Activated naive CD4-positive, alpha-beta T cell treated with anti-CD3 and anti-CD28 coated beads for 36 hours (primary cell): ENCODE measurements at regions not wholly inside any gene's neighbourhood (a gene's known extent, or its start where the extent isn't known, plus 50 kb on each side); places are given as distances from the start of the nearest gene placed in this dataset.
"Not testable (repeated sequence)": the region's sequence is repeated elsewhere in the genome, so short reads cannot be mapped to it uniquely, and the experiment has no call there.

Experiments
- CTCF ChIA-PET: fragments of 350-600 bp; sonication (Branson Sonifier 250); formaldehyde crosslinking; loops from one replicate; lab custom pipeline; 2021; ENCODE audit warnings: antibody characterized with exemption; lab: Charles Lee
- DNase-seq: peaks from one replicate; pipeline ENCODE4 v3.0.0-alpha.2; 2020
- H3K27ac Mint-ChIP-seq: one replicate; pipeline ENCODE4 v1.8.0; 2021; ENCODE audit warnings: mild to moderate bottlenecking, mixed read lengths
- H3K27me3 Mint-ChIP-seq: one replicate; pipeline ENCODE4 v1.8.0; 2021; ENCODE audit warnings: low read depth, mixed read lengths
- H3K36me3 Mint-ChIP-seq: one replicate; pipeline ENCODE4 v1.8.0; 2021; ENCODE audit warnings: low read depth, mixed read lengths
- H3K4me1 Mint-ChIP-seq: one replicate; pipeline ENCODE4 v1.8.0; 2021; ENCODE audit warnings: low read depth, mixed read lengths
- H3K4me3 Mint-ChIP-seq: one replicate; pipeline ENCODE4 v1.8.0; 2021; ENCODE audit warnings: mild to moderate bottlenecking, moderate library complexity, mixed read lengths
- H3K9me3 Mint-ChIP-seq: one replicate; pipeline ENCODE4 v1.8.0; 2021; ENCODE audit warnings: mixed read lengths
- intact Hi-C: fragments of 100-400 bp; cut with micrococcal nuclease; formaldehyde crosslinking; loops from one replicate; pipeline ENCODE4 v1.15.1; 2023

DNA sequence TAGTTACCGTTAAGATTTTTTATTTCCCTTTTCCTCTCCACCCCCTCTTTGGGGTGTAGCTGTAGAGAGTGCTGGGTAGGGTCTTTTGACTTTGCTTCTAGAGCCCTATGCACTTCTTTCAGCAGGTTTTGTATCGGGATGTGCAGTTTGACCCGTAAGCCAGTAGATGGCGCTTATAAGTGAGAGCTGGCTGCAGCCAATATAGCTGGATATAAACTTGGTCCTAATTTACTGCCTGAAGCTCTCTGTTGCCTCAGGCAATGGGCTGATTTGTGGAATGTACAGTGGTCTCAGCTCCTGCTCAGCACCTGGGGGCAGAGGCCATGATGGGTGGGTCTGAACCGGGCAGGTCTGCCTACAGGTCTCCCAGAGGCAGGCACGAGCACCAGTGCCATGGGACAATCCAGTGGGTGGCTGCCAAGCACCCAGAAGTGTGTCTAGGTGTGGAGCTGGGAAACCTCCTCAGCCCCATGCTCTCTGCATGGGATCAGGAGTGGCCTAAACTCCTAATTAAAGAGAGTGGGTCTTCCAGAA, 146.5 kb downstream of the SPANXN1 start:
- no peaks in the 10 kb centered on the region for H3K4me1 Mint-ChIP-seq
- H3K4me3 Mint-ChIP-seq = no peak overlapping the region
- CTCF ChIA-PET = interaction anchor here (1.1 kb wide), 1 partner anchor 10 kb away, joined by 3 read pairs; no protein-coding TSS in a partner anchor
- DNase-seq = no peak
- H3K9me3 Mint-ChIP-seq = peaks cover 4% of the 10 kb centered on the region
- intact Hi-C loops = no loop called here
- H3K27me3 Mint-ChIP-seq = no peaks in the 10 kb centered on the region
- no peak overlapping the region for H3K27ac Mint-ChIP-seq
- no peaks in the 10 kb centered on the region for H3K36me3 Mint-ChIP-seq

DNA sequence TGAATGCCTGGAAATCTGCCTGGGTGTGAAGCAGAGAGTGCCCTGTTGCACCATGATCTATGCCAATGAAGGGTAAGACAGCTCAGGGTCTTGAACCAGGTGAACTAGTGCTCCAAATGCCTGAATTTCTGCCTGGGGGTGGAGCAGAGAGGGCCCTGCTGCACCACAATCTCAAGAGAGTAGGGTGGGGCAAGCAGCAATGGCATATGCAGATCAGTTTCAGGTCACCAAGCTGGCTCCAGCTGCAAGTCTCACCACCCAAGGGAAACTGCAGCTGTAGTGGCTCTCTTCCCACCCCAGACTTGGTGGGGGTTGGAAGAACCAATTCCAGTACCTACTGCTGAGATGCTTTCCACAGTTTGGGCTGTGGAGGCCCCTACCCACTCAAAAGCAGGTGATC, 147.0 kb downstream of the SPANXN1 start:
- no peak for DNase-seq
- Mint-ChIP-seq H3K27me3 (no peaks in the 10 kb centered on the region), H3K4me3 (no peak overlapping the region), H3K36me3 (no peaks in the 10 kb centered on the region), H3K4me1 (no peaks in the 10 kb centered on the region), H3K27ac (no peak overlapping the region), H3K9me3 (peaks cover 4% of the 10 kb centered on the region)
- intact Hi-C loops = no loop called here
- CTCF ChIA-PET = no interaction called here

DNA sequence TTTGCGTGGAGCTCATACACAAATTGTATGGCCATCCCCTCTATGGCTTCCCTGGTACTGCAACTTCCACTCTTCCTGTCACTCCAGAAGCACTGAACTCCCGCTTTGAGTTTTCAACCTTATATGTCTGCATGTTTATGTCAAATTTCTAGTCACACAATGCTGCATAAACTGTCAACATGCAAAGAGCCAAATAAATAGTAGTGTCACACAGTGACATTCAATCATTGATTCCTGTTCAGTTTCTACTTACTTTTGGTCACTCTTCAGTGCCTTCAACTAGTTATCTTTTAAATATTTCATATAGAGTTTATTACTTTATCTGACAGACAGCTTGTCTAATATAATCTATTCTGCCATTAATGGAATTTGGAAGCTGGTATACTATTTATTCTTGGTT, 149.3 kb downstream of the SPANXN1 start:
- no peaks in the 10 kb centered on the region for H3K4me1 Mint-ChIP-seq
- no peak for DNase-seq
- no peak overlapping the region for H3K27ac Mint-ChIP-seq
- H3K9me3 Mint-ChIP-seq = peaks cover 4% of the 10 kb centered on the region
- no peaks in the 10 kb centered on the region for H3K27me3 Mint-ChIP-seq
- intact Hi-C loops = no loop called here
- H3K36me3 Mint-ChIP-seq = no peaks in the 10 kb centered on the region
- H3K4me3 Mint-ChIP-seq = no peak overlapping the region
- CTCF ChIA-PET = no interaction called here

DNA sequence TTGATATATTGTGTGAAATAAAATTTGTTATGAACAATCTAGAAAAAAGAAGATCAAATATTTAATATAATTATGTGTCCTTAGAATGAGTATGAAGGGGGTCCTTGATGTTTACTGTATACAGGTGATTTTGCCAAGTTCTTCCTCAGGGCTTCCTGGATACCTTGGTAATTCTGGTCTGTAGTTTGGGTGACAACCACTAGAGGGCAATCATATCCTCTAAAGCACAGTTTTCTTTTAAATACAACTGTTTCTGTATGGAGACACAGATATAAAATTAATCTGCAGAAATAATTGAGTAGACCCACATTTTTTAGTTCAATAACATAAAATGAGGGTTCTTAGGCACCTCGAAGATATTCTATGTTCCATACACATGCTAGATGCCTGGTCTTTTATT, 157.7 kb downstream of the SPANXN1 start:
- Mint-ChIP-seq H3K4me1 (no peaks in the 10 kb centered on the region), H3K27me3 (no peaks in the 10 kb centered on the region), H3K36me3 (no peaks in the 10 kb centered on the region), H3K4me3 (no peak overlapping the region), H3K27ac (no peak overlapping the region), H3K9me3 (no peaks in the 10 kb centered on the region)
- intact Hi-C loops = no loop called here
- peak; percentile 5 for DNase-seq
- CTCF ChIA-PET = no interaction called here

DNA sequence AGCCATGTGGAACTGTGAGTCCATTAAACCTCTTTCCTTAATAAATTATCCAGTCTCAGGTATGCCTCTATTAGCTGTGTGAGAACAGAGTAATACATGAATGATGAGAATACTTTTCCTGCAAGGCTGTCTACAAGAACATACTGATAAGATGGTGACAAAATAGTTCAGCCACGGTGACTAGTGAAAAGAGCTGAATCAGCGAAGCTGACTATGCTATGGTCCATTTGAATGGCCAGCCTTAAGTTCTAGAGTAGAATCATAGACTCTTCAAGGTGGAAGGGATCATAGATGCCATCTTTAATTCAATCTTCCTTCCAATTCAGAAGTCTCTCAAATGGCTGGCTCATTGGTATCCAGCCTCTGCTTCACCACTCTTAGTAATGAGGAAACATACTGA, 163.3 kb downstream of the SPANXN1 start:
- H3K36me3 Mint-ChIP-seq = no peaks in the 10 kb centered on the region
- CTCF ChIA-PET = no interaction called here
- H3K4me1 Mint-ChIP-seq = no peaks in the 10 kb centered on the region
- H3K27me3 Mint-ChIP-seq = no peaks in the 10 kb centered on the region
- intact Hi-C loops = no loop called here
- DNase-seq = no peak
- H3K27ac Mint-ChIP-seq = no peak overlapping the region
- no peak overlapping the region for H3K4me3 Mint-ChIP-seq
- H3K9me3 Mint-ChIP-seq = no peaks in the 10 kb centered on the region

DNA sequence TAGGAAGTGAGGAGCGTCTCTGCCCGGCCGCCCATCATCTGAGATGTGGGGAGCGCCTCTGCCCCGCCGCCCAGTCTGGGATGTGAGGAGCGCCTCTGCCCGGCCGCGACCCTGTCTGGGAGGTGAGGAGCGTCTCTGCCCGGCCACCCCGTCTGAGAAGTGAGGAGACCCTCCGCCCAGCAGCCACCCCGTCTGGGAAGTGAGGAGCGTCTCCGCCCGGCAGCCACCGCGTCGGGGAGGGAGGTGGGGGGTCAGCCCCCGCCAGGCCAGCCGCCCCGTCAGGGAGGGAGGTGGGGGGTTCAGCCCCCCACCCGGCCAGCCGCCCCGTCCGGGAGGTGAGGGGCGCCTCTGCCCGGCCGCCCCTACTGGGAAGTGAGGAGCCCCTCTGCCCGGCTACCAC, 188.9 kb downstream of the SPANXN1 start:
- intact Hi-C loops, H3K27me3 Mint-ChIP-seq, H3K4me3 Mint-ChIP-seq, H3K36me3 Mint-ChIP-seq, CTCF ChIA-PET, H3K9me3 Mint-ChIP-seq, H3K27ac Mint-ChIP-seq, H3K4me1 Mint-ChIP-seq, DNase-seq: not testable (repeated sequence)

DNA sequence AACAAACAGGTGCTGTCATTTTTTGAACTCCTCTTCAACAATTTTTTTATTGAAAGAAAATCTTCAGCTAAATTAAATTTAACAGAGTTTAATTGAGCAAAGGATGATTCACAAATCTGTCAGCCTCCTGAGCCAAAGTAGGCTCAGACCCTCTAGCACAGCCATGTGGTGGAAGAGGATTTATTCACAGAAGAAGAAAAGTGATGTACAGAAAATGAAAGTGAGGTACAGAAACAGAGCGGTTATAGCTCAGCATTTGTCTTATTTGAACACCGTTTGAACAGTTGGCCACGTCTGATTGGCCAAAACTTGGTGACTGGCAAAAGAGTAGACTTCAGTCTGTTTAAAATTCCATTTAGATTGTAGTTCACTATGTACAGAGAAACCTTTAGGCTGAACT, 217.3 kb downstream of the SPANXN1 start:
- H3K4me1 Mint-ChIP-seq = no peaks in the 10 kb centered on the region
- H3K27me3 Mint-ChIP-seq = no peaks in the 10 kb centered on the region
- intact Hi-C loops = no loop called here
- CTCF ChIA-PET = no interaction called here
- H3K4me3 Mint-ChIP-seq = no peak overlapping the region
- H3K36me3 Mint-ChIP-seq = no peaks in the 10 kb centered on the region
- no peaks in the 10 kb centered on the region for H3K9me3 Mint-ChIP-seq
- DNase-seq = no peak
- H3K27ac Mint-ChIP-seq = no peak overlapping the region

DNA sequence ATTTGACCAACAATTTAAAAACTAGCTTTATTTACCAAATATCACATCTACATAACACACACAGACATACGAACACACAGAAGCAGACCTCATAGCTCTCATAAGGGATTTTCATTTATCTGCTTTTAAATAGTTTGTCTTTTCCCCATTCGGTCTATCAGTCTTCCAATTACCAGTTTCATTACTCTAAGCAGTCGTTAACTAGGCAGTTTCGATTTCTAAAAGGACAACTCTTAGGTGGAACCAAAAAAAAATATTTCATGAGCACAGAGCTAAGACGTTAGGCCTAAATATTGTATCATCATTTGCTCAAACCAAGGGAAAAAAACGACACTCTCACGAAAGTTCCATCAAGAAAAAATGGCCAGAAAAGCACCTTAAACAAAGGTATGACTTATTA, 228.4 kb downstream of the SPANXN1 start:
- Mint-ChIP-seq H3K27ac (no peak overlapping the region), H3K4me3 (no peak overlapping the region), H3K4me1 (no peaks in the 10 kb centered on the region), H3K36me3 (no peaks in the 10 kb centered on the region), H3K9me3 (no peaks in the 10 kb centered on the region), H3K27me3 (no peaks in the 10 kb centered on the region)
- CTCF ChIA-PET = no interaction called here
- intact Hi-C loops = no loop called here
- no peak for DNase-seq

DNA sequence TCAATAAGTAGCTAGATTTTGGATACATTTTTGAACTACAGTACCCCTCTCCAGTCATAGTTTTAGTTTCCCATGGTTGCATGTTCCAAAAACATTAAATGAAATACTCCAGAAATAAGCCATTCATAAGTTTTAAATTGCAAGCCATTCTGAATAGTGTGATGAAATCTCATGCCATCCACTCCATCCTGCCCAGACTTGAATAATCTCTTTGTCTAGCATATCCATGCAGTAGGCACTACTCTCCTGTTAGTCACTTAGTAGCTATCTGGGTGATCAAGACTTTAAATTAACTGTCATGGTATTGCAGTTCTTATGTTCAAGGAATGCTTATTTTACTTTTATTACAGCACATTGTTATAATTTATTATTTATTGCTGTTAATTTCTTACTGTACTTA, 237.4 kb downstream of the SPANXN1 start:
- CTCF ChIA-PET = no interaction called here
- H3K36me3 Mint-ChIP-seq = no peaks in the 10 kb centered on the region
- no peaks in the 10 kb centered on the region for H3K27me3 Mint-ChIP-seq
- DNase-seq = no peak
- intact Hi-C loops = no loop called here
- H3K4me1 Mint-ChIP-seq = no peaks in the 10 kb centered on the region
- H3K9me3 Mint-ChIP-seq = no peaks in the 10 kb centered on the region
- no peak overlapping the region for H3K27ac Mint-ChIP-seq
- H3K4me3 Mint-ChIP-seq = no peak overlapping the region

DNA sequence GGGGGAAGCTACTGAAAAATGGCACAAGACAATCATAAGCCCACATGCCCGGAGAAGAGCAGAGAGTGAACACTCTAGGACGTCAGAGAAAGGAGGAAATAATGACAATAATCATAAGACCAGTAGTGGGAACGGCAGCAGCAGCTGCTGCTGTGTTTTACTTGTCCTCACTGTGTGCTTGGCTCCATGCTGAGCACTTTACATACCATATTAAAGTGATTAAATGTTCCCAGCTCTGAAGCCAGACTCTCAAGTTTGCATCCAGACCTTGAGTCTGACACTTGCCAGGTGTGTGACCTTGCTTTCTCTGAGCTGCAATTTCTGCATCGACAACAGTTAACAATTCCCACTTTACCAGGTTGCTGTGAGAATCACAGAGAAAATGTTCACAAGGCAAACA, 255.4 kb downstream of the SPANXN1 start:
- Mint-ChIP-seq H3K4me3 (no peak overlapping the region), H3K27me3 (no peaks in the 10 kb centered on the region), H3K27ac (no peak overlapping the region), H3K4me1 (no peaks in the 10 kb centered on the region), H3K9me3 (peaks cover 2% of the 10 kb centered on the region), H3K36me3 (no peaks in the 10 kb centered on the region)
- intact Hi-C loops = no loop called here
- DNase-seq = no peak
- CTCF ChIA-PET = no interaction called here

DNA sequence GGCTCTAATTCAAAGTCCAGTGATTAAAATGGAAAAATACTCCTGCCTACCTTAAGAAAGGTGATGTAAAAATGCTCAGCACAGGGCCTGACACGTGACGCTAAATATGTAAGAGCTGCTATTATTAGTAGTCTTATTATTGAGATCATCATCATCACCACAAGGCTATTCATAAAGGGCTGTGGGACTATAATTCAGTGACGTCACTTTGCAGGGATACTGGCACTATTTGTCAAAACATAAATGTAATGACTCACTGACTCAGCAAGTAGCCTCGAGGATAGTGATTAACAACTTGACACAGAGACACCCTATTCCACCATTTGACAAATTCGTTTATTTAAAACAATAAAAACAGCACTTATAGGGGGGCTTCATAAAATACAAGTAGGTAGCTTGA, 258.9 kb downstream of the SPANXN1 start:
- Mint-ChIP-seq H3K27ac (no peak overlapping the region), H3K4me1 (no peaks in the 10 kb centered on the region), H3K36me3 (no peaks in the 10 kb centered on the region), H3K9me3 (peaks cover 3% of the 10 kb centered on the region), H3K27me3 (no peaks in the 10 kb centered on the region), H3K4me3 (no peak overlapping the region)
- intact Hi-C loops = no loop called here
- no peak for DNase-seq
- CTCF ChIA-PET = no interaction called here

DNA sequence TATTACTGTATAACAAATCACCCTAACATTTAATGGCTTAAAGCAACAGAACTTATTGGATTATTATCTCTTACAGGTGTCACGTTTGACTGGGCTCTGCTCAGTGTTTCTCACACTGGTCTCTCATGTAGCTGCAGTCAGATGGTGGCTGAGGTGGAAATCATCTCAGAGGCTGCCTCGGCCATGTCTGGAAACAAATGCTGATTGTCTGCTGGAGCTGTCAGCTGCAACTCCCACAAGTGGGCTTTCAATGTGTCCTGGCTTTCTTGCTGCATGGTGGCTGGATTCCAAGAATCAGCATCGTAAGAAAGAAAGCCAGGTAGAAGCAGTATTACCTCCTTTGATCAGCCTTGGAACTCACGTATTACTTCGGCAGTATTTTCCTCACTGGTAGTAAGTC, 277.6 kb downstream of the SPANXN1 start:
- H3K4me1 Mint-ChIP-seq = no peaks in the 10 kb centered on the region
- CTCF ChIA-PET = no interaction called here

DNA sequence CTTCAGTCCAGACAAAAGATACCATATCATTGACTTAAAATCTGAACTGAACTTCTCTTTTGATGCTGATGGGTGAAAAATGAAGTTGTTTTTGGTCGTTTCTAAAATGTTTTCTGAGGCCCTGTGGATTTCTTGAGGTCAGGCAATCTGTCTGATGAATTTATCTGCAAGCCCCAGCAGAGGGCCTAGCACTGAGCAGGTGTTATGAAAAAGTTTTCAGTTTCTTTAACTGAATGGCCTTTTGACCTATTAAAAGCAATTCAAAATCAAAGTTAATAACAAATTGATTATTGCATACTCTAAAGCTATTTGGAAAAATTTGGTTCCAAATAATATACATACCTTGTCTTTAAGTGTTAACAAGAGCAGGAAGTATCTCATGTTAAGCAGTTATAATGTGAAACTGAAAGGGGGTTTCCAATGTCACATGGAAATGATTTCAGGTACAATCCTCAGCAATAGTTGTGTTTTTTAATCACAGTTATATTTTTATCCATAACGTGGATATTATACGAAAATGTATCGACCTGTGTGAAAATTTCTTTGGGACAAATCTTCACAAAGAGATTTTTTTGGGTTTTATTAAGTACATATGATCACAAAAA, 285.0 kb downstream of the SPANXN1 start:
- intact Hi-C loops = no loop called here
- Mint-ChIP-seq H3K27me3 (no peaks in the 10 kb centered on the region), H3K4me1 (no peaks in the 10 kb centered on the region), H3K4me3 (no peak overlapping the region), H3K36me3 (no peaks in the 10 kb centered on the region), H3K9me3 (peaks cover 2% of the 10 kb centered on the region), H3K27ac (no peak overlapping the region)
- no peak for DNase-seq
- CTCF ChIA-PET = no interaction called here

More for the DNA sequence above, 277.6 kb downstream of the SPANXN1 start:
- H3K9me3 Mint-ChIP-seq = no peaks in the 10 kb centered on the region
- no peak for DNase-seq
- no peak overlapping the region for H3K27ac Mint-ChIP-seq
- no peaks in the 10 kb centered on the region for H3K36me3 Mint-ChIP-seq
- intact Hi-C loops = no loop called here
- no peak overlapping the region for H3K4me3 Mint-ChIP-seq
- no peaks in the 10 kb centered on the region for H3K27me3 Mint-ChIP-seq
